ENCODE measurements at regions not wholly inside any gene's neighbourhood (a gene's known extent, or its start where the extent isn't known, plus 50 kb on each side); places are given as distances from the start of the nearest gene placed in this dataset.

GRCh38 chr9:38229104-38229500, 160.1 kb upstream of the SHB start:
- H3K27ac Mint-ChIP-seq, result no peak overlapping the region
- H3K9me3 ChIP-seq (ENCODE audit: control insufficient read depth in 1 of 2, insufficient read depth in 1 of 2, low read length in 2 of 2), result peaks cover 0 to 4% of the 10 kb centered on the region in 2 experiments

GRCh38 chr9:38228331-38229103, 159.5 kb upstream of the SHB start:
- no peak overlapping the region for H3K27ac Mint-ChIP-seq
- no peaks in the 10 kb centered on the region for H3K36me3 ChIP-seq (ENCODE audit: insufficient read depth, low read length)
- H3K4me1 Mint-ChIP-seq (ENCODE audit: low read depth), result peaks cover 21% of the 10 kb centered on the region
- TF ChIP-seq CTCF (IDR thresholded peaks at IDR 0.05), result no peak
- DNase-seq (no peak), ATAC-seq (ENCODE audit: poor library complexity) (no peak)
- H3K27me3 Mint-ChIP-seq, result no peaks in the 10 kb centered on the region
- no peaks in the 10 kb centered on the region for H3K9me3 Mint-ChIP-seq
- H3K4me3 Mint-ChIP-seq, result no peak overlapping the region
- peaks cover 16% of the 10 kb centered on the region for H3K4me1 ChIP-seq (ENCODE audit: insufficient read depth, low read length)
- ChIA-PET POLR2A (interaction anchor here (1.0 to 1.1 kb wide), 2 partner anchors 7 to 325 kb away, joined by 3 read pairs; partner anchors contain the start of gene SLC25A51), CTCF (no interaction called here)
- H3K36me3 Mint-ChIP-seq (ENCODE audit: low read depth), result no peaks in the 10 kb centered on the region
- no peak overlapping the region for H3K4me3 ChIP-seq (ENCODE audit: low read length)
- no peak overlapping the region for H3K27ac ChIP-seq (ENCODE audit: low read depth in 1 of 2, low read length in 2 of 2)
- intact Hi-C loops (cut with DNase I, micrococcal nuclease), result no loop called here
- peaks cover 0 to 4% of the 10 kb centered on the region in 2 experiments for H3K9me3 ChIP-seq (ENCODE audit: control insufficient read depth in 1 of 2, insufficient read depth in 1 of 2, low read length in 2 of 2)
- peaks cover 4 to 6% of the 10 kb centered on the region in 2 experiments for H3K27me3 ChIP-seq (ENCODE audit: control insufficient read depth in 1 of 2, insufficient read depth in 2 of 2, low read length in 2 of 2)

More at GRCh38 chr9:38229104-38229500, 160.1 kb upstream of the SHB start:
- DNase-seq (no peak), ATAC-seq (ENCODE audit: poor library complexity) (no peak)
- Histone ChIP-seq H3K27me3 (ENCODE audit: control insufficient read depth in 1 of 2, insufficient read depth in 2 of 2, low read length in 2 of 2) (peaks cover 4 to 6% of the 10 kb centered on the region in 2 experiments), H3K36me3 (ENCODE audit: insufficient read depth, low read length) (no peaks in the 10 kb centered on the region), H3K27ac (ENCODE audit: low read depth in 1 of 2, low read length in 2 of 2) (no peak overlapping the region), H3K4me3 (ENCODE audit: low read length) (no peak overlapping the region), H3K4me1 (ENCODE audit: insufficient read depth, low read length) (peaks cover 16% of the 10 kb centered on the region)
- Mint-ChIP-seq H3K36me3 (ENCODE audit: low read depth) (no peaks in the 10 kb centered on the region), H3K4me1 (ENCODE audit: low read depth) (peaks cover 21% of the 10 kb centered on the region), H3K4me3 (no peak overlapping the region), H3K27me3 (no peaks in the 10 kb centered on the region), H3K9me3 (no peaks in the 10 kb centered on the region)
- intact Hi-C loops (cut with DNase I, micrococcal nuclease), result no loop called here
- POLR2A ChIA-PET, result no interaction called here
- no peak for TF ChIP-seq CTCF (IDR thresholded peaks at IDR 0.05)
- CTCF ChIA-PET, result no interaction called here

- CTCF ChIA-PET, result no interaction called here
- no peak for TF ChIP-seq CTCF (IDR thresholded peaks at IDR 0.05)
- intact Hi-C loops (cut with DNase I, micrococcal nuclease), result no loop called here
- Mint-ChIP-seq H3K4me3 (peak overlapping the region; percentile 86), H3K9me3 (no peaks in the 10 kb centered on the region), H3K27me3 (no peaks in the 10 kb centered on the region), H3K27ac (peak overlapping the region; percentile 50), H3K36me3 (ENCODE audit: low read depth) (no peaks in the 10 kb centered on the region), H3K4me1 (ENCODE audit: low read depth) (peaks cover 21% of the 10 kb centered on the region)
- DNase-seq (peak in 5 of 14 experiments; percentile 3 to 52 (median 40)), ATAC-seq (ENCODE audit: poor library complexity) (peak; percentile 58)
- Histone ChIP-seq H3K27me3 (ENCODE audit: control insufficient read depth in 1 of 2, insufficient read depth in 2 of 2, low read length in 2 of 2) (peaks cover 0 to 6% of the 10 kb centered on the region in 2 experiments), H3K27ac (ENCODE audit: low read depth in 1 of 2, low read length in 2 of 2) (no peak overlapping the region), H3K9me3 (ENCODE audit: control insufficient read depth in 1 of 2, insufficient read depth in 1 of 2, low read length in 2 of 2) (peaks cover 0 to 4% of the 10 kb centered on the region in 2 experiments), H3K4me3 (ENCODE audit: low read length) (peak overlapping the region; percentile 46), H3K36me3 (ENCODE audit: insufficient read depth, low read length) (no peaks in the 10 kb centered on the region), H3K4me1 (ENCODE audit: insufficient read depth, low read length) (peaks cover 16% of the 10 kb centered on the region)
- POLR2A ChIA-PET, result interaction anchor here (1.0 to 1.1 kb wide), 2 partner anchors 8 to 324 kb away, joined by 3 read pairs; partner anchors contain the start of gene SLC25A51
Observed at GRCh38 chr9:38227656-38228055, 158.6 kb upstream of the SHB start.
